Fibroblast of the conjunctiva (primary cell): ENCODE measurements at regions not wholly inside any gene's neighbourhood (a gene's known extent, or its start where the extent isn't known, plus 50 kb on each side); places are given as distances from the start of the nearest gene placed in this dataset.
"Not testable (repeated sequence)": the region's sequence is repeated elsewhere in the genome, so short reads cannot be mapped to it uniquely, and the experiment has no call there.

Experiments
- DNase-seq: peaks from one replicate; pipeline ENCODE4 v3.0.0-alpha.2; 2010; ENCODE audit warnings: low read depth

GRCh38 chr5:145105384-145105783 is 729.8 kb downstream of the PRELID2 start:
- no peak for DNase-seq

GRCh38 chr5:145104106-145104505 is 731.0 kb downstream of the PRELID2 start:
- no peak for DNase-seq

GRCh38 chr5:145101246-145101645 is 733.9 kb downstream of the PRELID2 start:
- DNase-seq = no peak

- DNase-seq = no peak
These were observed 745.0 kb downstream of the PRELID2 start for GRCh38 chr5:145090115-145090514.

- DNase-seq = no peak
These were observed 750.3 kb downstream of the PRELID2 start for GRCh38 chr5:145084834-145085233.

GRCh38 chr5:145077028-145077427 is 758.1 kb downstream of the PRELID2 start:
- no peak for DNase-seq

GRCh38 chr5:145076040-145076439 is 759.1 kb downstream of the PRELID2 start:
- no peak for DNase-seq

- no peak for DNase-seq
These were observed 762.3 kb downstream of the PRELID2 start for GRCh38 chr5:145072889-145073288.

- no peak for DNase-seq
These were observed 766.4 kb downstream of the PRELID2 start for GRCh38 chr5:145068721-145069120.

GRCh38 chr5:145062280-145063062 is 772.7 kb downstream of the PRELID2 start:
- no peak for DNase-seq

- no peak for DNase-seq
These were observed 778.3 kb downstream of the PRELID2 start for GRCh38 chr5:145056800-145057199.

GRCh38 chr5:145050181-145050580 is 785.0 kb downstream of the PRELID2 start:
- no peak for DNase-seq

GRCh38 chr5:145044970-145045369 is 790.2 kb downstream of the PRELID2 start:
- no peak for DNase-seq

- DNase-seq = no peak
These were observed 806.5 kb downstream of the PRELID2 start for GRCh38 chr5:145028626-145029025.

GRCh38 chr5:145027286-145027685 is 807.9 kb downstream of the PRELID2 start:
- no peak for DNase-seq

- no peak for DNase-seq
These were observed 809.4 kb downstream of the PRELID2 start for GRCh38 chr5:145025775-145026174.

GRCh38 chr5:145015146-145015545 is 820.0 kb downstream of the PRELID2 start:
- no peak for DNase-seq

- DNase-seq = no peak
These were observed 821.0 kb downstream of the PRELID2 start for GRCh38 chr5:145014109-145014508.

- no peak for DNase-seq
These were observed 824.3 kb downstream of the PRELID2 start for GRCh38 chr5:145010834-145011233.

- no peak for DNase-seq
These were observed 826.1 kb downstream of the PRELID2 start for GRCh38 chr5:145008876-145009530.

GRCh38 chr5:144994356-144994755 is 823.7 kb downstream of the KCTD16 start:
- DNase-seq = not testable (repeated sequence)

- DNase-seq = no peak
These were observed 812.4 kb downstream of the KCTD16 start for GRCh38 chr5:144983101-144983500.

- DNase-seq = no peak
These were observed 809.0 kb downstream of the KCTD16 start for GRCh38 chr5:144979516-144980264.
